ENCODE measurements at regions not wholly inside any gene's neighbourhood (a gene's known extent, or its start where the extent isn't known, plus 50 kb on each side); places are given as distances from the start of the nearest gene placed in this dataset.

DNA sequence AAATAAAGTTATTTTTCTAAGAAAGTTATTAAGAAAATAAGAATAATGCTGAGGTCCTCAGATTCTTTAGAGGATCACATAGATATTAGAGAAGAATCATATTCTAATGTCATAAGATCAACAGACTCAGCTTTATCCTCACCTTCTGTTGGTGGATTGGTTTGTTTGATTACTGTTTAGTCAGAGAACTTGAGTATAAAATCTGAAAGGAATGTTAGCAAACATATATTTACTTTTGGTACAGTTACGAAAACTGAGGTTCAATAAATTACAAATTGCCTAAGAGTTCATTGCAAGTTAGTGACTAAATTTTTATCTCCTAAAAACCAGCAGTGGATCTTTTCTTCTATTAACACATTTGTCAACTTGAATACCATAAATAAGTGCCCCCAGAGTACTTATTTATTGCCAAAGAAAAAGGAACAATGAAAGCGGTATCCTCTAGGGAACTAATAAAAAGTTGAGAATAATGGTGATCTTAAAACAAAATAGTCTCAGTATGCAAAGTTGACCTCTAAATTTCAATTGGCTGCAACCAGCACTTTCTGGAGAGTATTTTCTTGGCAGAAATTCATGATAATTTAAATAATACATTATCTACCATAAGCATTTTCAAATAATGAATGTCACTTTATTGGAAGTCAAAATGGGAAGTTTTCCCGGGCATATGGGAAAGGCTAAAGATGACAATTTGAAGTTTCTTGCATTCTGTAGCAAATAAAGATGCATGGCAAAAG is 296.8 kb downstream of the OTOL1 start:
- TF ChIP-seq, protein P1, sequence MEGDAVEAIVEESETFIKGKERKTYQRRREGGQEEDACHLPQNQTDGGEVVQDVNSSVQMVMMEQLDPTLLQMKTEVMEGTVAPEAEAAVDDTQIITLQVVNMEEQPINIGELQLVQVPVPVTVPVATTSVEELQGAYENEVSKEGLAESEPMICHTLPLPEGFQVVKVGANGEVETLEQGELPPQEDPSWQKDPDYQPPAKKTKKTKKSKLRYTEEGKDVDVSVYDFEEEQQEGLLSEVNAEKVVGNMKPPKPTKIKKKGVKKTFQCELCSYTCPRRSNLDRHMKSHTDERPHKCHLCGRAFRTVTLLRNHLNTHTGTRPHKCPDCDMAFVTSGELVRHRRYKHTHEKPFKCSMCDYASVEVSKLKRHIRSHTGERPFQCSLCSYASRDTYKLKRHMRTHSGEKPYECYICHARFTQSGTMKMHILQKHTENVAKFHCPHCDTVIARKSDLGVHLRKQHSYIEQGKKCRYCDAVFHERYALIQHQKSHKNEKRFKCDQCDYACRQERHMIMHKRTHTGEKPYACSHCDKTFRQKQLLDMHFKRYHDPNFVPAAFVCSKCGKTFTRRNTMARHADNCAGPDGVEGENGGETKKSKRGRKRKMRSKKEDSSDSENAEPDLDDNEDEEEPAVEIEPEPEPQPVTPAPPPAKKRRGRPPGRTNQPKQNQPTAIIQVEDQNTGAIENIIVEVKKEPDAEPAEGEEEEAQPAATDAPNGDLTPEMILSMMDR (IDR thresholded peaks at IDR 0.05), result no peak
- TF ChIP-seq POLR2AphosphoS5 (IDR thresholded peaks at IDR 0.05; ENCODE audit: insufficient read depth in 1 of 2, low read depth in 1 of 2), result no peak
